Astrocyte (in vitro differentiated cells and primary cell): ENCODE measurements at regions not wholly inside any gene's neighbourhood (a gene's known extent, or its start where the extent isn't known, plus 50 kb on each side); places are given as distances from the start of the nearest gene placed in this dataset.
A peak's percentile ranks its signal among the peaks of the same experiment; 100 is the strongest.
"Not testable (repeated sequence)": the region's sequence is repeated elsewhere in the genome, so short reads cannot be mapped to it uniquely, and the experiment has no call there.

Experiments used
- DNase-seq: peaks from one replicate; pipeline ENCODE4 v3.0.0-alpha.2; 2010; ENCODE audit warnings: low read depth
- FAIRE-seq: peaks from 2 replicates; lab custom pipeline; 2011; peaks lifted over from hg19 to GRCh38; lab: Jason Lieb, UNC
- H2AFZ ChIP-seq: 2 replicates; pipeline ENCODE4 v1.6.0; 2012; ENCODE audit warnings: low read depth, low read length, inconsistent platforms
- H3K27ac ChIP-seq: 2 replicates; pipeline ENCODE4 v1.5.1; 2011; ENCODE audit warnings: low read depth, low read length, inconsistent platforms
- H3K27me3 ChIP-seq: 2 replicates; pipeline ENCODE4 v1.6.0; 2011; ENCODE audit warnings: low read length, inconsistent platforms; ENCODE audit not compliant: insufficient read depth
- H3K36me3 ChIP-seq: 2 replicates; pipeline ENCODE4 v1.5.1; 2011; ENCODE audit warnings: low read length, inconsistent platforms; ENCODE audit not compliant: insufficient read depth
- H3K4me1 ChIP-seq: 2 replicates; pipeline ENCODE4 v1.5.1; 2011; ENCODE audit warnings: low read length, inconsistent platforms; ENCODE audit not compliant: insufficient read depth
- H3K4me2 ChIP-seq: 2 replicates; pipeline ENCODE4 v1.6.0; 2012; ENCODE audit warnings: low read length, inconsistent platforms
- H3K4me3 ChIP-seq: 2 replicates; pipeline ENCODE4 v1.5.1; 2011; ENCODE audit warnings: low read depth, mild to moderate bottlenecking, low read length, inconsistent platforms; ENCODE audit not compliant: insufficient read depth
- H3K79me2 ChIP-seq: 2 replicates; pipeline ENCODE4 v1.6.0; 2012; ENCODE audit warnings: mild to moderate bottlenecking, low read length, inconsistent platforms; ENCODE audit not compliant: insufficient read depth
- H3K9ac ChIP-seq: 2 replicates; pipeline ENCODE4 v1.6.0; 2012; ENCODE audit warnings: mild to moderate bottlenecking, low read length, inconsistent platforms
- H3K9me3 ChIP-seq: 2 replicates; pipeline ENCODE4 v1.5.1; 2012; ENCODE audit warnings: low read depth, mild to moderate bottlenecking, low read length, inconsistent platforms; ENCODE audit not compliant: insufficient read depth
- H4K20me1 ChIP-seq: 2 replicates; pipeline ENCODE4 v1.6.0; 2012; ENCODE audit warnings: low read length, inconsistent platforms; ENCODE audit not compliant: insufficient read depth
- H3K27ac Mint-ChIP-seq: one replicate; pipeline ENCODE4 v1.8.0; 2021; ENCODE audit warnings: mild to moderate bottlenecking, mixed read lengths; ENCODE audit not compliant: unreplicated experiment
- H3K27me3 Mint-ChIP-seq: one replicate; pipeline ENCODE4 v1.8.0; 2021; ENCODE audit warnings: low read depth, mixed read lengths; ENCODE audit not compliant: unreplicated experiment
- H3K36me3 Mint-ChIP-seq: one replicate; pipeline ENCODE4 v1.8.0; 2021; ENCODE audit warnings: low read depth, mixed read lengths; ENCODE audit not compliant: unreplicated experiment
- H3K4me1 Mint-ChIP-seq: one replicate; pipeline ENCODE4 v1.8.0; 2021; ENCODE audit warnings: low read depth, mixed read lengths; ENCODE audit not compliant: unreplicated experiment
- H3K4me3 Mint-ChIP-seq: one replicate; pipeline ENCODE4 v1.8.0; 2021; ENCODE audit warnings: mild to moderate bottlenecking, moderate library complexity, mixed read lengths; ENCODE audit not compliant: unreplicated experiment
- H3K9me3 Mint-ChIP-seq: one replicate; pipeline ENCODE4 v1.8.0; 2021; ENCODE audit warnings: mild to moderate bottlenecking, mixed read lengths; ENCODE audit not compliant: unreplicated experiment

- not testable (repeated sequence) for H3K9me3 Mint-ChIP-seq, H4K20me1 ChIP-seq, H3K27ac ChIP-seq, H3K79me2 ChIP-seq, H3K36me3 ChIP-seq, H3K27ac Mint-ChIP-seq, H3K4me2 ChIP-seq, DNase-seq, H3K27me3 Mint-ChIP-seq, H3K4me1 Mint-ChIP-seq, H3K36me3 Mint-ChIP-seq, H3K9ac ChIP-seq, H3K9me3 ChIP-seq, H3K4me3 Mint-ChIP-seq, H3K4me1 ChIP-seq, FAIRE-seq, H3K27me3 ChIP-seq, H3K4me3 ChIP-seq, H2AFZ ChIP-seq
Observed at GRCh38 chr7:73244782-73245311, 63.8 kb downstream of the NSUN5 start.

DNA sequence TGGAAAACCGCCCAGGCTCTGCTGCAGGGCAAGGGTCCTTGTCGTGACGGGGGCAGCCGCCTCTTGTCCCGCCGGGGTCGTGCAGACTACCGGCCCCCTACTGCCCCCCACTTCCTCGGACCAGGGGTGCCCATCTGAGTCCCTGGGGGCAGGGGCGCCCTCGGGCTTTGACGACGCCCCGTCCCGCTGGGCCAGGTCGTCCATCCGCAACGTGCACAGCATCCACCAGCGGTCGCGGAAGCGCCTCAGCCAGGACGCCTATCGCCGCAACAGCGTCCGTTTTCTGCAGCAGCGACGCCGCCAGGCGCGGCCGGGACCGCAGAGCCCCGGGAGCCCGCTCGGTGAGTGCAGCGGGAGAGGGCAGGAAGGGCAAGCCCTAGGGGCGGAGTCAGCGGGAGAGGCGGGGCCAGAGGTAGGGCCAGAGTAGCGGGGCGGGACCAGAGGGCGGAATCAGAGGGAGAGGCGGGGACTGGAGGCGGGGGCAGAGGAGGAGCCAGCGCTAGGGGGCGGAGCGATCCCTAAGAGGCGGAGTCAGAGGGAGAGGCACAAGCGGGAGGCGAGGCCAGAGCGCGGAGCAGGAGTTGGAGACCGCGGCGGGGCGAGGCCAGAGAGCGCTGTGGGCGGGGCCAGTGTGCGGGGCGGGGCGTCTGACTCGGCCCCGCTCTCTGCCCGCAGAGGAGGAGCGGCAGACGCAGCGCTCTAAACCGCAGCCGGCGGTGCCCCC lies 73.5 kb downstream of the NSUN5 start:
- H3K9me3 Mint-ChIP-seq, H3K27ac Mint-ChIP-seq, H3K4me1 Mint-ChIP-seq, H3K4me1 ChIP-seq, H2AFZ ChIP-seq, H3K9ac ChIP-seq, H3K36me3 ChIP-seq, H3K36me3 Mint-ChIP-seq, H3K27me3 ChIP-seq, H3K4me3 ChIP-seq, H3K9me3 ChIP-seq, H4K20me1 ChIP-seq, H3K79me2 ChIP-seq, FAIRE-seq, H3K27ac ChIP-seq, H3K27me3 Mint-ChIP-seq, H3K4me3 Mint-ChIP-seq, DNase-seq: not testable (repeated sequence)
- peak overlapping the region; percentile 46 for H3K4me2 ChIP-seq

GRCh38 chr7:73225745-73226144 lies 82.9 kb downstream of the NSUN5 start:
- H3K9me3 ChIP-seq, H3K9ac ChIP-seq, H3K4me1 ChIP-seq, H3K27ac ChIP-seq, H3K4me1 Mint-ChIP-seq, H3K79me2 ChIP-seq, H4K20me1 ChIP-seq, H3K36me3 ChIP-seq, H3K9me3 Mint-ChIP-seq, H3K27me3 Mint-ChIP-seq, DNase-seq, H3K27me3 ChIP-seq, H3K4me3 Mint-ChIP-seq, H2AFZ ChIP-seq, H3K27ac Mint-ChIP-seq, H3K36me3 Mint-ChIP-seq, FAIRE-seq, H3K4me3 ChIP-seq, H3K4me2 ChIP-seq: not testable (repeated sequence)

DNA sequence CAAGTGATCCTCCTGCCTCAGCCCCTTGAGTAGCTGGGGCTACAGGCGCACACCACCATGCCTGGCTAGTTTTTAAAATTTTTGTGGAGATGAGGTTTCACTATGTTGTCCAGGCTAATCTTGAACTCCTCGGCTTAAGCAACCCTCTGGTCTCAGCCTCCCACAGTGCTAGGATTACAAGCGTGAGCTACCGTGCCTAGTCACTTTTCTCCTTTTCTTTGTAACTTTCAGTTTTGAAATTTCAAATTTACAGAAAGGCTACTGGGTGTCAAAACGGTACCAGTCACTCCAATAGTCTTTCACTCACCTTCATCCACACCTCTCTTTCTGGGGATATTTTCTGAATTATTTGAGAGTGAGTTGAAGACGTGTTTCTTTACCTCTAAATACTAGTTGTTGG lies 86.9 kb downstream of the NSUN5 start:
- H3K79me2 ChIP-seq, H3K4me1 Mint-ChIP-seq, H3K9me3 Mint-ChIP-seq, DNase-seq, H2AFZ ChIP-seq, H3K36me3 Mint-ChIP-seq, FAIRE-seq, H3K9ac ChIP-seq, H3K9me3 ChIP-seq, H3K36me3 ChIP-seq, H3K27ac Mint-ChIP-seq, H4K20me1 ChIP-seq, H3K27me3 ChIP-seq, H3K4me3 Mint-ChIP-seq, H3K4me2 ChIP-seq, H3K27me3 Mint-ChIP-seq, H3K4me1 ChIP-seq, H3K27ac ChIP-seq, H3K4me3 ChIP-seq: not testable (repeated sequence)

GRCh38 chr7:73220766-73221370 lies 87.8 kb downstream of the NSUN5 start:
- DNase-seq, H3K4me2 ChIP-seq, H3K36me3 Mint-ChIP-seq, H3K4me1 ChIP-seq, H3K9me3 ChIP-seq, H3K27me3 ChIP-seq, H3K9ac ChIP-seq, H2AFZ ChIP-seq, H3K27ac Mint-ChIP-seq, FAIRE-seq, H3K4me3 ChIP-seq, H3K27ac ChIP-seq, H3K4me3 Mint-ChIP-seq, H3K36me3 ChIP-seq, H3K79me2 ChIP-seq, H3K9me3 Mint-ChIP-seq, H3K27me3 Mint-ChIP-seq, H4K20me1 ChIP-seq, H3K4me1 Mint-ChIP-seq: not testable (repeated sequence)

- not testable (repeated sequence) for DNase-seq, H3K4me3 ChIP-seq, H3K27me3 Mint-ChIP-seq, H3K9me3 Mint-ChIP-seq, H3K27ac Mint-ChIP-seq, H3K4me1 Mint-ChIP-seq, H3K27me3 ChIP-seq, H3K79me2 ChIP-seq, H3K36me3 Mint-ChIP-seq, H4K20me1 ChIP-seq, H3K9ac ChIP-seq, H2AFZ ChIP-seq, H3K4me1 ChIP-seq, H3K9me3 ChIP-seq, H3K27ac ChIP-seq, FAIRE-seq, H3K4me3 Mint-ChIP-seq, H3K4me2 ChIP-seq, H3K36me3 ChIP-seq
Observed at GRCh38 chr7:73220357-73220756, 88.3 kb downstream of the NSUN5 start.
